Left renal pelvis (tissue), 4 donors: ENCODE measurements at regions not wholly inside any gene's neighbourhood (a gene's known extent, or its start where the extent isn't known, plus 50 kb on each side); places are given as distances from the start of the nearest gene placed in this dataset.

Experiments
- DNase-seq, 4 donors: peaks; one replicate each; pipeline ENCODE4 v3.0.0-alpha.2; 2013; ENCODE audit warnings: low read depth in 4 of 4, low spot score in 3 of 4

DNA sequence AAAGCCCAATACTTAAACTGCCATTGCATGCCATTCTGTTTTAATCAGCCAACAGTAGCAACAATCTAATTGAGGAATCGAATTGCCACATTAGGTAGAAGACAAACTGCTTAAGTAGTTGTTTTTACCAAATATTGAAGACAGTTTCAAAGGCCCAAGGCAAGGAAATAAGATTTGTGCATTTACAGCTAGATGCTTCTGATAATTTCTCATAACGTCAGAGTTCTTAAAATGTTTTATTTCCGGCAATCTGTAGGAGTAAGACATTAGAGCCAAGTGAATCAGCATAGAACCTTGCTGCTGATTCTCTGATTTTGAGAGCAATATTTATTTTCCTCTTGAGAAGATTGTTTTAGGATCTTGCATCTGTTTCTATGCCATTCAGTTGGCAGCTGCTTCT lies 174.3 kb downstream of the RBM43 start:
- no peak for DNase-seq

DNA sequence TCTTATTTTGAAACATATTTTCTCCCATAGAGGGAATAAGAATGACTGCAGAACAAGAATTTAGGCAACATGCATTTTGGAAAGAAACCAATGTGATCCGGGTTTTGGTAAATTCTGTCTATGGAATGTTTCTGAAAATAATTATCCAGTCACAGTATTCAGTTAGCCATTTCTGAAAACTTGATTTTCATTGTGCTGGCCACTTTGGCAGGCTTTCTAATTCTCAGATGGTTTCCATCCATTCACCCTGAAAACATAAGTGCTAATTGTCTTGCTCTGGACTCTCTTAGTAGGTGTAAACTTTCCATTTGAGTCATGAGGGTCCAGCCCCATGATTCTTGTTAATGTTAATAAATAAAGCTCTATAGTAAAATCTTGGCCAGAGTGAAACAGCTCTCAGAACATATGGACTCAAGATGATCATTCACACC lies 176.5 kb downstream of the RBM43 start:
- DNase-seq, result no peak

- DNase-seq, result no peak
These were observed 177.5 kb downstream of the RBM43 start for GRCh38 chr2:151083856-151084795.

DNA sequence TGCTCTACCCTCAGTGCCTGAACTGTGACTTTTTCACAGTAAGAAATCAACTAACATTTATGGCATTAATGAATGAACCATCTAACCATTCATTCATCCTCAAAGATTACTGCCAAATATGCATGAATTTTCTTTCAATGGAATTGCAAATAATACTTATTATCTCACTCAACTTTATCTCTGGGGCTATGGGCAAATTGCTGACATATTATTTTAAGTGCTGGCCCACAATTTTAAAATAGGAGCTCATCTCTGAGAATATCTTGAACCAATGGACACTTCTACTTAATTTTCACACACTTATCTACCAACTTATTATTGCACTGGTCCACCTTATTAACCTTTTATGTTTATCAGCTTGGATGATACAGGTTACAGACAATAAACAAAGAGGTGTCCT lies 182.8 kb downstream of the RBM43 start:
- no peak for DNase-seq

- no peak for DNase-seq
These were observed 189.8 kb downstream of the RBM43 start for GRCh38 chr2:151071906-151072305.

DNA sequence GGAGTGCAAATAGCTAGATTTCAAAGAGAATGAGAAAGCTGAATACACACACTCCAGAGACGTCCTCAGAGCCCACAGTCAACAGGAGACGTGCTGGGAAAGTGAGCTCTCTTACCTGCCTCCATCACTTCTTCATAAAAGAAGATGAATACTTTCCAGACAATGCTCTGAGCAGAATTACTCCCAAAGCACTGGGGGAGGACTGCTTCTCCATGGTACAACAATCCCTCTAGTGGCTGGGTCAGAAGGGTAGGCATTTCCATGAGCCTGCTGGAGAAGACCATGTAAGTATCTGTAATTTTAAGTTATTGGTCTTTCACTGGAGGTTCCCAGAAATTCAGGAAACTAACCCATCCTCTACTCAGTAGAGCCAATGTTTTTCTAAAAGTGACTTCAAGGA lies 190.3 kb downstream of the RBM43 start:
- peak in 1 of 4 donors; percentile 8 for DNase-seq

- no peak for DNase-seq
These were observed 191.4 kb downstream of the RBM43 start for GRCh38 chr2:151070253-151070652.

DNA sequence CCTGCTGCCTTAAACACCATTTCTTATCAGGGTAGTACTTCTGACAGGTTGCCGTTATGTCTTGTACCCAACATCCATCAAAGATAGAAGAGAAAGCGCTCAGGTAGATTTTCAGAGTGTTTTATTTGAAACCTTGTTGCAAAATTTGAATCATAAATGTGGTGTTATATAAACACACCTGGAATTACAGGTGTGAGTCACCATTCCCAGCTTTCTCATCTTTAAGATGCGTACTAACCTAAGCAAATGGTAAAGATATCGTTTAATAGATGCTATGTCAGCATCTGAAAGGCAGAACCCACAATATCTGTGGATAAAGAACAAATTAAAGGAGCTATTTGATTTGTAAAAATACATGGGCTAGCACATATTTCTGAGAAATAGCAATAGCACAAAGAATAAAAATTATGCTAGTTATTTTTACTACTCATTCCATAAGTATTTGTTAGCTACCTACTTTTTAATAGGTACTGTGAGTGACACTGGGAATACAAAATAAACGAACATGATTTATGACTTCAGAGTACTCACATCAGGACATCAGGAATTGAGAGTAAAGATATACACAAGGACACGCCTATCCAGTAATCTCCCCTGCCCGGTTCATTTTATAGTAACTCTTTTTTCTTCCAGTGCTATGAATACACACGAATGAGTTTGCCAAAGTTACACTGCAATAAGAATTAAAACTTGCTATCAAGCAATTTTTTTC lies 193.8 kb downstream of the RBM43 start:
- DNase-seq, result no peak

- peak in 2 of 4 donors; percentile 5 to 29 for DNase-seq
These were observed 198.4 kb downstream of the RBM43 start for GRCh38 chr2:151063271-151063670.

DNA sequence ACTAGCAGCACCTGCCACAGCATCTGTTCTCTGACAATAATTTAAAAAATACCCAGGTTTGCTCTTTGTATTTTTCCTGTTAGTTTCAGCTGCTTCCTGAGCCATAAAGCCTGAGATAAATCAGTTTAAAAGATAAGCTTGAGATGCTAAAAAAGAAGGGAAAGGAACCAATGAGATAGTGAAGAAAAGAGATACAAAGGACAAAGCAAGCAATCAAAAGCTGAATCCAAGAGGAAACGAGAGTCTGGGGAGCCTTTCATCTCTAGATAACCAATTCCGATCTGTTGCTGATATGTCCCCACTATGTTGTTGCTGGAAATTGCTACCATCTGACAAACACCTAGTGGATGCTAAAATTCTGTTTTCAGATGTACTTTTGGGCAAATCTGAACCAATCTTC lies 201.4 kb downstream of the RBM43 start:
- no peak for DNase-seq

GRCh38 chr2:151056870-151057269 lies 204.8 kb downstream of the RBM43 start:
- no peak for DNase-seq

DNA sequence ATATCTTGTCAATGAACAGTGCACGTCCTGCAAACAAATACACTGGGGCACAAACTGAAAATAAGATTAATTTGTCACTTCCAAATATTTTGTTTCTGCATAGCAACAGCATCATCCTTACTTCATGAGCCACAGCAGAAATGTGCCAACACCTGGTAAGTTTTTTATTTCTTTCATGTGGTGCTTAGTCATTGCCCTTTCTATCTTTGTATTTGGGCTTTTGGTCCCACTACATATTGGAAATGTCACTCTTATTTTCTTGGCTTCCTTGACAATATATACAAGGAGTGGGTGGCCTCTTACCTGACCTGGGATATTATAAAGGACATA lies 208.0 kb downstream of the RBM43 start:
- DNase-seq, result no peak

GRCh38 chr2:151052850-151053660 lies 208.6 kb downstream of the RBM43 start:
- no peak for DNase-seq

DNA sequence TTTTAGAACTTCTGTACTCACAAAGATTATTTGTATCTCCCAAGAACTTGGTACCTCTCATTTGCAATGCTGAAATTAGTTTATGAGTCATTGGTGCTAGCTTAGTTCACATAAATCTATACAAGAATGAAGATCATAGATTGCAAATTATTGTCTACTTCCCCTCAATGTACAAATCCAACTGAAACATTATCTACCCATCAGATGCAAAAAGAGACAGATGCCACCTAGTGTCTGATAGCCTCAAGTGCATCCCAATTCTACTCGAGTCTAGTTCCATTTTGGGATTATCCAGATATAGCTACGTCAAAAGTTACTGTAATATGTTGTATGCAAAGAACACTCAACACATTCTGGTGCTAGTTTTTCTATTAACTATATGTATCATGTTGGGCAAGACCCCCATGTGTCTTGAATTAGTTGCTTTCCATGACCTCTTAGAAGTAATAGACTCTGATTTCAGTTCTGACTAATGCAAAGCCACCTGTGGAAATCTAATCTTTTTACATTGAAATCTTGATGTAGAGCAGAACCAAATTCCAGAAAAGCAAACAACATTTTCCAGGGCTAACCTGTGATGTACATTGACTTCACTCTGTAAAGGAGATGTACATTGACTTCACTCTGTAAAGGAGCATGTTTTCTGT lies 210.0 kb downstream of the RBM43 start:
- DNase-seq, result no peak

DNA sequence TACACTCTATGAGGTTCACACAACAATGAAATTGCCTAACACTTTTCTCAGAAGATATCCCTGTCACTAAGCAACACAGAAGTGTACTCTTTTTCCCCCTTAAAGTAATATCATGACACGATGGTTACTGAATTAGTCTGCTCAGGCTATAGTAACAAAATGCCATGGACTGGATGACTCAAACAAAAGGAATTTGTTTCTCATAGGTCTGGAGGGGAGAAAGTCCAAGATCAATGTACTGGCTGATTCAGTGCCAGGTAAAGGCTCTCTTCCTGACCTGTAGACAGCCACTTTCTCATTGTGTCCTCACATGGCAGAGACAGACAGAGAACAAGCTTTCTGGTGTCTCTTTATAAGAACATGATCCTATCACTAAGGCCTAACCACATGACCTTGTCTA lies 211.9 kb downstream of the RBM43 start:
- no peak for DNase-seq

DNA sequence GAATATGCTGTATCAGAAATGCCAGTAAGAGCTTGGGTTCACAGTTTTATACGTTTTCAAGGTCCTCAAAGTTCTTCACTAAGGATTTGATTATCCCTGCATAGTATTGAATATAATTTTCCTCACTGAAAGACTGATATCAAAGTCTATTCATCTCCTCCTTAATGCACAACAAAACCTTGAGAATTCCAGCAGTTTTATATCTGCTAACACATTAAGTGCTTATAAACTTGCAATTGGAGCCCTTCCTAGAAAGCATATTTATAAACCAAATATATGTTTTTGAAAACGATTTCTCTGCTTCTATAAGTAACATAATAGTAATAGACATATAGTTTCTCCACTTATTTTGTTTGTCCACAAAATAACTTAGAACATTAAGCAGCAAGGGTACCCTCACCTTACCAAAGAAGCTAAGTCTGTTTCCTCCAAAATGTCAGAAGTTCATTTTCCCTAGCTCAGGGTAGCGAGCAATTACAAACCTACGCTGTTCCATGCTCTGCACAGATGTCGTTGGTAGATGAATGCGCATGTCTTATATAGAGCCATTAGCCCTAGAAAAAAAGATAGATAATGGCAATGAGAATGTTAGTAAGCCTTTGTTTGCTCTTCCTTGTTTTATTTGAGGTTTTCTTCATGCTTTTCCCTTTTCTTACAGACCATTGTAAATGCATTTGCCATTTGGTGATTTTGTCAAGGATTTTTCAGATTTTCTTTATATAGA lies 213.2 kb downstream of the RBM43 start:
- DNase-seq, result no peak

GRCh38 chr2:151043484-151043883 lies 218.2 kb downstream of the RBM43 start:
- DNase-seq, result no peak

DNA sequence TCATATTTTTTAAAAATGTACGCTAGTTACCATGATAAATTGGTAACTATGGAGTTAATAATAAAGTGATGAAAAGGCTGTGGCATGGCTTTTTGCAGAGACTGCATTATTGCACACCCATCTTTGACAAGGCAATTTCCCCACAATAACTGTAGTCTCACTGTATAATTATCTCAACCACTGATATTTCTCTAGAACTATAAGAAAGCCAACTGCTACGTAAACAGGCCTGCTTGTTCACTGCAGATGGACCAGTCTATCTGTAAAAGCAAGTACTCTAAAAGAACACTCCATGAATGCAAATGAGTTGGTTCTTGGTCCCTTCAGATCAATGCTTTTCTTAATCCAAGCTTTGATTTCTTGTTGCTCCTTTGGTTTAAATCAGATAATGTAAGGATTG lies 218.7 kb downstream of the RBM43 start:
- no peak for DNase-seq

DNA sequence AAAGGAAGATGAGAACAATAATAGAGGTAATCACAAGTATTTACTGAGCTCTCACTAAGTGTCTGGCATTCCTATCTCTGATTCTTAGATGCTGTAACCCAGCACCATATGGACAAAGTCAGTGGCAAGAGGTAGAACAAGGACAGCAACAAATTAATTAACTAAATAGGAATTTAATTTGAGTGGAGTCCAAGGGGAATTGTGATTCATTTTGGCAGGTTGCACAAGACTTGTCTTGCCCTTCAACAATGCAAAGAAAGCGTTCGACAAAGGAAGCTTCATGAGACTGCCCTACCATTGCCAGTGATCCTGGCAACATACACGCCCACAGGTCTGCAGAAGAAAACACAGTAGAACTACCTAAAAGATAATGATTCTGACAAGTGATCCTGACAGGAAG lies 221.6 kb downstream of the RBM43 start:
- DNase-seq, result no peak

GRCh38 chr2:151038516-151038915 lies 223.1 kb downstream of the RBM43 start:
- no peak for DNase-seq
